Right hindlimb (tissue), 1 donor: ENCODE measurements at regions not wholly inside any gene's neighbourhood (a gene's known extent, or its start where the extent isn't known, plus 50 kb on each side); places are given as distances from the start of the nearest gene placed in this dataset.
"Not testable (repeated sequence)": the region's sequence is repeated elsewhere in the genome, so short reads cannot be mapped to it uniquely, and the experiment has no call there.

ENCODE experiments used
- DNase-seq: peaks from one replicate; pipeline ENCODE4 v3.0.0-alpha.2; 2018

GRCh38 chr5:26364624-26365023 is 673.8 kb downstream of the CDH9 start:
- not testable (repeated sequence) for DNase-seq

- no peak for DNase-seq
Measured at GRCh38 chr5:26343801-26344325, 694.5 kb downstream of the CDH9 start.

GRCh38 chr5:26339576-26339975 is 698.8 kb downstream of the CDH9 start:
- DNase-seq: no peak

- no peak for DNase-seq
Measured at GRCh38 chr5:26329562-26330189, 708.7 kb downstream of the CDH9 start.

GRCh38 chr5:26326153-26326759 is 712.1 kb downstream of the CDH9 start:
- DNase-seq: no peak

GRCh38 chr5:26325432-26325831 is 713.0 kb downstream of the CDH9 start:
- DNase-seq: not testable (repeated sequence)

- not testable (repeated sequence) for DNase-seq
Measured at GRCh38 chr5:26324273-26324895, 714.0 kb downstream of the CDH9 start.

GRCh38 chr5:26323794-26324193 is 714.6 kb downstream of the CDH9 start:
- no peak for DNase-seq

- no peak for DNase-seq
Measured at GRCh38 chr5:26321278-26321677, 717.1 kb downstream of the CDH9 start.

GRCh38 chr5:26310415-26310814 is 728.0 kb downstream of the CDH9 start:
- DNase-seq: no peak

- DNase-seq: no peak
Measured at GRCh38 chr5:26295541-26295940, 742.8 kb downstream of the CDH9 start.

GRCh38 chr5:26282190-26282589 is 756.2 kb downstream of the CDH9 start:
- DNase-seq: no peak

GRCh38 chr5:26278078-26278477 is 760.3 kb downstream of the CDH9 start:
- DNase-seq: no peak

- no peak for DNase-seq
Measured at GRCh38 chr5:26259081-26259480, 779.3 kb downstream of the CDH9 start.

- no peak for DNase-seq
Measured at GRCh38 chr5:26245321-26245720, 793.1 kb downstream of the CDH9 start.

GRCh38 chr5:26239588-26239987 is 798.8 kb downstream of the CDH9 start:
- DNase-seq: no peak

GRCh38 chr5:26237489-26237888 is 800.9 kb downstream of the CDH9 start:
- no peak for DNase-seq

- no peak for DNase-seq
Measured at GRCh38 chr5:26236936-26237335, 801.5 kb downstream of the CDH9 start.

- no peak for DNase-seq
Measured at GRCh38 chr5:26232706-26233105, 805.7 kb downstream of the CDH9 start.

- no peak for DNase-seq
Measured at GRCh38 chr5:26231316-26231715, 807.1 kb downstream of the CDH9 start.

- no peak for DNase-seq
Measured at GRCh38 chr5:26229848-26230247, 808.5 kb downstream of the CDH9 start.

- no peak for DNase-seq
Measured at GRCh38 chr5:26227245-26227644, 811.1 kb downstream of the CDH9 start.

- DNase-seq: no peak
Measured at GRCh38 chr5:26205121-26205520, 833.3 kb downstream of the CDH9 start.

- no peak for DNase-seq
Measured at GRCh38 chr5:26193626-26194025, 844.8 kb downstream of the CDH9 start.
